GM18498 (cell line): ENCODE measurements at regions not wholly inside any gene's neighbourhood (a gene's known extent, or its start where the extent isn't known, plus 50 kb on each side); places are given as distances from the start of the nearest gene placed in this dataset.

Experiments
- ATAC-seq: cut with Tn5 transposase; IDR thresholded peaks from one replicate; pipeline ENCODE4 v1.9.1; 2021; ENCODE audit warnings: mild to moderate bottlenecking, moderate library complexity; ENCODE audit not compliant: unreplicated experiment

- ATAC-seq: no peak
Observed at GRCh38 chr1:112312879-112313278, 83.1 kb upstream of the CTTNBP2NL start.

- ATAC-seq: no peak
Observed at GRCh38 chr1:112316254-112316913, 79.6 kb upstream of the CTTNBP2NL start.

- no peak for ATAC-seq
Observed at GRCh38 chr1:112317140-112317539, 78.9 kb upstream of the CTTNBP2NL start.

GRCh38 chr1:112317611-112318062 lies 78.4 kb upstream of the CTTNBP2NL start:
- no peak for ATAC-seq

GRCh38 chr1:112318263-112318662 lies 77.8 kb upstream of the CTTNBP2NL start:
- no peak for ATAC-seq

- ATAC-seq: no peak
Observed at GRCh38 chr1:112318698-112319370, 77.2 kb upstream of the CTTNBP2NL start.

- no peak for ATAC-seq
Observed at GRCh38 chr1:112319371-112320040, 76.5 kb upstream of the CTTNBP2NL start.

GRCh38 chr1:112320058-112320457 lies 76.0 kb upstream of the CTTNBP2NL start:
- ATAC-seq: no peak

GRCh38 chr1:112322018-112322417 lies 74.0 kb upstream of the CTTNBP2NL start:
- no peak for ATAC-seq

GRCh38 chr1:112322983-112323678 lies 72.9 kb upstream of the CTTNBP2NL start:
- ATAC-seq: no peak

GRCh38 chr1:112325504-112325903 lies 70.5 kb upstream of the CTTNBP2NL start:
- ATAC-seq: no peak

GRCh38 chr1:112328600-112328999 lies 67.4 kb upstream of the CTTNBP2NL start:
- ATAC-seq: no peak

GRCh38 chr1:112332176-112333150 lies 63.6 kb upstream of the CTTNBP2NL start:
- ATAC-seq: no peak

- no peak for ATAC-seq
Observed at GRCh38 chr1:112335351-112335750, 60.7 kb upstream of the CTTNBP2NL start.

GRCh38 chr1:112337028-112337531 lies 58.9 kb upstream of the CTTNBP2NL start:
- no peak for ATAC-seq

- ATAC-seq: no peak
Observed at GRCh38 chr1:112341986-112342385, 54.0 kb upstream of the CTTNBP2NL start.

- no peak for ATAC-seq
Observed at GRCh38 chr1:112342558-112342957, 53.5 kb upstream of the CTTNBP2NL start.

GRCh38 chr1:112344754-112345423 lies 51.1 kb upstream of the CTTNBP2NL start:
- ATAC-seq: no peak
